AG09309 (cell line): ENCODE measurements at regions not wholly inside any gene's neighbourhood (a gene's known extent, or its start where the extent isn't known, plus 50 kb on each side); places are given as distances from the start of the nearest gene placed in this dataset.

ENCODE experiments used
- DNase-seq: peaks from one replicate; pipeline ENCODE4 v3.0.0-alpha.2; 2010; ENCODE audit warnings: low read depth
- H3K4me3 ChIP-seq: 2 replicates; pipeline ENCODE4 v1.5.1; 2011; ENCODE audit warnings: mild to moderate bottlenecking, low read depth, low read length, moderate library complexity; ENCODE audit not compliant: control insufficient read depth
- CTCF ChIP-seq: IDR thresholded peaks from 2 replicates; pipeline ENCODE4 v1.5.1; 2011; ENCODE audit warnings: mild to moderate bottlenecking, low read depth, low read length, inconsistent platforms; ENCODE audit not compliant: insufficient read depth, control insufficient read depth; ENCODE audit errors: missing control alignments

GRCh38 chr10:2120746-2121145 lies 383.4 kb upstream of the ADARB2 start:
- DNase-seq: no peak
- no peak for TF ChIP-seq CTCF

GRCh38 chr10:2119316-2119715 lies 382.0 kb upstream of the ADARB2 start:
- no peak overlapping the region for H3K4me3 ChIP-seq
- DNase-seq: no peak
- no peak for TF ChIP-seq CTCF

More at GRCh38 chr10:2120746-2121145, 383.4 kb upstream of the ADARB2 start:
- H3K4me3 ChIP-seq: no peak overlapping the region

GRCh38 chr10:2118201-2118600 lies 380.9 kb upstream of the ADARB2 start:
- no peak overlapping the region for H3K4me3 ChIP-seq
- no peak for TF ChIP-seq CTCF
- DNase-seq: no peak

- TF ChIP-seq CTCF: no peak
- no peak for DNase-seq
Measured at GRCh38 chr10:2117641-2118040, 380.3 kb upstream of the ADARB2 start.

GRCh38 chr10:2111965-2112364 lies 374.6 kb upstream of the ADARB2 start:
- DNase-seq: no peak
- TF ChIP-seq CTCF: no peak
- no peak overlapping the region for H3K4me3 ChIP-seq

More at GRCh38 chr10:2117641-2118040, 380.3 kb upstream of the ADARB2 start:
- H3K4me3 ChIP-seq: no peak overlapping the region

- TF ChIP-seq CTCF: no peak
- H3K4me3 ChIP-seq: no peak overlapping the region
- no peak for DNase-seq
Measured at GRCh38 chr10:2108496-2108895, 371.2 kb upstream of the ADARB2 start.

GRCh38 chr10:2106641-2107040 lies 369.3 kb upstream of the ADARB2 start:
- TF ChIP-seq CTCF: no peak
- DNase-seq: no peak
- no peak overlapping the region for H3K4me3 ChIP-seq
